Esophagus muscularis mucosa (tissue), 4 donors: ENCODE measurements at regions not wholly inside any gene's neighbourhood (a gene's known extent, or its start where the extent isn't known, plus 50 kb on each side); places are given as distances from the start of the nearest gene placed in this dataset.

ENCODE experiments used
- EP300 ChIP-seq: sonication (generic); formaldehyde crosslinking; IDR thresholded peaks from one replicate; pipeline ENCODE4 v1.6.1; 2017; ENCODE audit warnings: antibody characterized with exemption
- POLR2A ChIP-seq: fragments of 450-650 bp; IDR thresholded peaks from one replicate; pipeline ENCODE4 v1.6.1; 2017; ENCODE audit warnings: antibody characterized with exemption, moderate library complexity, mild to moderate bottlenecking, low read depth
- POLR2AphosphoS5 ChIP-seq, 2 donors: sonication (generic); formaldehyde crosslinking; IDR thresholded peaks; one replicate each; pipeline ENCODE4 v1.6.1; 2017; ENCODE audit warnings: antibody characterized with exemption in 2 of 2
- TF ChIP-seq, protein P1 (sequence below), 3 experiments: fragments of 200-600 bp in 2 of 3; fragments of 450-650 bp in 1 of 3; sonication (generic) in 2 of 3; IDR thresholded peaks; one replicate each; pipeline ENCODE4 v1.5.1; 2017 to 2019; ENCODE audit warnings: antibody characterized with exemption in 3 of 3, mild to moderate bottlenecking in 2 of 3, moderate library complexity in 1 of 3

GRCh38 chr2:208645226-208645625 is 238.6 kb downstream of the PTH2R start:
- TF ChIP-seq POLR2A (no peak), POLR2AphosphoS5 (IDR thresholded peaks at IDR 0.05) (no peak), EP300 (no peak)
- TF ChIP-seq, protein P1, sequence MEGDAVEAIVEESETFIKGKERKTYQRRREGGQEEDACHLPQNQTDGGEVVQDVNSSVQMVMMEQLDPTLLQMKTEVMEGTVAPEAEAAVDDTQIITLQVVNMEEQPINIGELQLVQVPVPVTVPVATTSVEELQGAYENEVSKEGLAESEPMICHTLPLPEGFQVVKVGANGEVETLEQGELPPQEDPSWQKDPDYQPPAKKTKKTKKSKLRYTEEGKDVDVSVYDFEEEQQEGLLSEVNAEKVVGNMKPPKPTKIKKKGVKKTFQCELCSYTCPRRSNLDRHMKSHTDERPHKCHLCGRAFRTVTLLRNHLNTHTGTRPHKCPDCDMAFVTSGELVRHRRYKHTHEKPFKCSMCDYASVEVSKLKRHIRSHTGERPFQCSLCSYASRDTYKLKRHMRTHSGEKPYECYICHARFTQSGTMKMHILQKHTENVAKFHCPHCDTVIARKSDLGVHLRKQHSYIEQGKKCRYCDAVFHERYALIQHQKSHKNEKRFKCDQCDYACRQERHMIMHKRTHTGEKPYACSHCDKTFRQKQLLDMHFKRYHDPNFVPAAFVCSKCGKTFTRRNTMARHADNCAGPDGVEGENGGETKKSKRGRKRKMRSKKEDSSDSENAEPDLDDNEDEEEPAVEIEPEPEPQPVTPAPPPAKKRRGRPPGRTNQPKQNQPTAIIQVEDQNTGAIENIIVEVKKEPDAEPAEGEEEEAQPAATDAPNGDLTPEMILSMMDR (IDR thresholded peaks at IDR 0.05) = no peak
